ENCODE measurements at regions not wholly inside any gene's neighbourhood (a gene's known extent, or its start where the extent isn't known, plus 50 kb on each side); places are given as distances from the start of the nearest gene placed in this dataset.

DNA sequence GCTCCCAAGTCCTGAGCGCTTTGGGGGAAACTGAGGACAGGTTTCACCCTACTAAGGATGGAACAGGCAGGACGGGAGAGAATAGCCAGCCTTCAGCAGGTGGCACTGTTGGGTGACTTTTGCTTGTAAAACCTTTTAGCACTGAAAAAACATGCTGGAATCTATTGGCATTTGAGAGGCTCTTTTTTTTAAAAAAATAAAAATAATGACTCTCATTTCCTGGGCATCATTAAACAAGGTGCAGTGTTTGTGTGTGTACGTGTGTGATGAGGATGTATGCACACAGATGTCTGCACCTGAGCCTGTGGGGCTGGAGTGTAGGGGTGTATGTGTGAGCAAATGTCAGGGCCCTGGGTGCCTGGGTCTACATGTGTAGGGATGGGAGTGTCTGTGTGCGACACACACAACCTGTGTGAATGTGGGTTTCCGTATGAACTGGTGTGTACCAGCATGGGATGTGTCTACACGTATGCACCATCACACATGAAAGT, 177.9 kb downstream of the RPS24 start:
- peaks cover 0 to 25% (median 9%) of the 10 kb centered on the region in 5 donors for H3K4me1 ChIP-seq (ENCODE audit: control insufficient read depth in 5 of 5, insufficient read depth in 5 of 5, low read length in 5 of 5)
- DNase-seq: peak; percentile 62 to 77 (median 73)
- H3K4me3 ChIP-seq: no peak overlapping the region
- H3K27ac ChIP-seq (ENCODE audit: low read depth in 1 of 2, low read length in 1 of 2): no peak overlapping the region
- no peaks in the 10 kb centered on the region for H3K27me3 ChIP-seq (ENCODE audit: control insufficient read depth in 3 of 3, insufficient read depth in 3 of 3, low read length in 2 of 3)
- 66 to 67% methylated on average over 6 of the region's 6 CpGs for WGBS, 2 donors
- no peaks in the 10 kb centered on the region for H3K9me3 ChIP-seq (ENCODE audit: control insufficient read depth in 4 of 4, insufficient read depth in 3 of 4, low read length in 3 of 4)
- TF ChIP-seq, protein P1, sequence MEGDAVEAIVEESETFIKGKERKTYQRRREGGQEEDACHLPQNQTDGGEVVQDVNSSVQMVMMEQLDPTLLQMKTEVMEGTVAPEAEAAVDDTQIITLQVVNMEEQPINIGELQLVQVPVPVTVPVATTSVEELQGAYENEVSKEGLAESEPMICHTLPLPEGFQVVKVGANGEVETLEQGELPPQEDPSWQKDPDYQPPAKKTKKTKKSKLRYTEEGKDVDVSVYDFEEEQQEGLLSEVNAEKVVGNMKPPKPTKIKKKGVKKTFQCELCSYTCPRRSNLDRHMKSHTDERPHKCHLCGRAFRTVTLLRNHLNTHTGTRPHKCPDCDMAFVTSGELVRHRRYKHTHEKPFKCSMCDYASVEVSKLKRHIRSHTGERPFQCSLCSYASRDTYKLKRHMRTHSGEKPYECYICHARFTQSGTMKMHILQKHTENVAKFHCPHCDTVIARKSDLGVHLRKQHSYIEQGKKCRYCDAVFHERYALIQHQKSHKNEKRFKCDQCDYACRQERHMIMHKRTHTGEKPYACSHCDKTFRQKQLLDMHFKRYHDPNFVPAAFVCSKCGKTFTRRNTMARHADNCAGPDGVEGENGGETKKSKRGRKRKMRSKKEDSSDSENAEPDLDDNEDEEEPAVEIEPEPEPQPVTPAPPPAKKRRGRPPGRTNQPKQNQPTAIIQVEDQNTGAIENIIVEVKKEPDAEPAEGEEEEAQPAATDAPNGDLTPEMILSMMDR (IDR thresholded peaks at IDR 0.05; ENCODE audit: control extremely low read depth, extremely low read depth): no peak
- peak overlapping the region in 1 of 2 donors; percentile 26 for H3K9ac ChIP-seq (ENCODE audit: insufficient read depth in 1 of 2, low read length in 2 of 2)
- no peak for ATAC-seq (ENCODE audit: insufficient read depth, low FRiP score)
- H3K36me3 ChIP-seq (ENCODE audit: control insufficient read depth in 4 of 4, insufficient read depth in 4 of 4, low read length in 4 of 4): no peaks in the 10 kb centered on the region

DNA sequence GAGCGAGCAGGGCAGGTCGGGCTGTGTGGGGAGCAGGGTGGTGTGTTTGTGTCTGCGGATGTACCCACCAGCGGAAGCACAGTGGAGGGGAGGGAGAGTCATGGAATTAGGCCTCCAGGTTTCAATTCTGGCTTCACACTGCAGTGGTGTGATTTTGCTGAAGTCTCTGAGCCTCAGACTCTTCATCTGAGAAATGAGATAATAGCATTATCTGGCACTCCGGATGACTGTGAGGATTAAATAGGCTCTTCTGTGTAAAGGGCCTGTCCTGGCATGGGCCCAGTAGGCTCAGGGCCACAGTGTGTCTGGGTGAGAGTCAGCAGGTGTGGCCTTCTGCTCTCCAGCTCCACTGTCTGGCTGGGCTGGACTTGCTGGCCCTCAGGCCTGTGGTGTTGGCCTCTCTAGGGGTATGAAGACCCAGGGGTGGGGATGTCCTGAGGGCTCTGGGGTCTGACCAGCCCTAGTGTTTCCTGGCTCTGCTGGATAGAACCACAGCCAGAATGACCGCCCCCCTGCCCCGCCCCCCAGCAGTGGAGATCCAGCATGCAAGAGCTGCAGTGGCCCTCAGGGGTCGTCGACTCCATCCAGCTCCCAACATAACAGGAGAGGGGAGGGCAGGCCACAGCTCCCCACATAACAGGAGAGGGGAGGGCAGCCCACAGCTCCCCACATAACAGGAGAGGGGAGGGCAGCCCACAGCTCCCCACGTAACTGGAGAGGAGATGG, 178.6 kb downstream of the RPS24 start:
- TF ChIP-seq, protein P1 (IDR thresholded peaks at IDR 0.05; ENCODE audit: control extremely low read depth, extremely low read depth): no peak
- DNase-seq (peak in 1 of 3 donors; percentile 15), ATAC-seq (ENCODE audit: insufficient read depth, low FRiP score) (no peak)
- peak overlapping the region in 1 of 2 donors; percentile 52 for H3K27ac ChIP-seq (ENCODE audit: low read depth in 1 of 2, low read length in 1 of 2)
- no peaks in the 10 kb centered on the region for H3K36me3 ChIP-seq (ENCODE audit: control insufficient read depth in 4 of 4, insufficient read depth in 4 of 4, low read length in 4 of 4)
- H3K9ac ChIP-seq (ENCODE audit: insufficient read depth in 1 of 2, low read length in 2 of 2): peak overlapping the region in 1 of 2 donors; percentile 26
- H3K4me1 ChIP-seq (ENCODE audit: control insufficient read depth in 5 of 5, insufficient read depth in 5 of 5, low read length in 5 of 5): peaks cover 1 to 26% (median 7%) of the 10 kb centered on the region in 5 donors
- H3K4me3 ChIP-seq: no peak overlapping the region
- 82 to 90% methylated on average over 9 to 10 of the region's 10 CpGs for WGBS, 2 donors
- no peaks in the 10 kb centered on the region for H3K27me3 ChIP-seq (ENCODE audit: control insufficient read depth in 3 of 3, insufficient read depth in 3 of 3, low read length in 2 of 3)
- no peaks in the 10 kb centered on the region for H3K9me3 ChIP-seq (ENCODE audit: control insufficient read depth in 4 of 4, insufficient read depth in 3 of 4, low read length in 3 of 4)

DNA sequence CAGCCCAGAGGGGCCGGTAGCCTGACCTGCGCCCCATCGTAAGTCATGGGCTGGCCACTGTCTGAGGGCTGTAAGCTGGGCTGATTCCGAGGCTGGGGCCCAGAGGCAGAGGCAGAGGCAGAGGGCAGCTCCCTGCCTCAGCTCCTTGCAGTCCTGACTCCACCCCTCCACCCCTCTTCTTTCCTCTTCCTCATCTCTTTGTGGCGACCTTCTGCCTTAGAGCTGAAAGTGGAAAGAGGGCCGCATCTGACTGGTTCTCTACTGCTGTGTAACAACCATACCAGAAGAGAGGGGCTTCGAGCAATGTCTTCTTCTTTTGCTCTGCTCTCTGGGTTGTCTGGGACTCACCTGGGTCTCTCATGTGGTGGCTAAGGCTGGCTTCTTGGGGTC, 179.1 kb downstream of the RPS24 start:
- H3K27ac ChIP-seq (ENCODE audit: low read depth in 1 of 2, low read length in 1 of 2): no peak overlapping the region
- peaks cover 6 to 29% (median 6%) of the 10 kb centered on the region in 5 donors for H3K4me1 ChIP-seq (ENCODE audit: control insufficient read depth in 5 of 5, insufficient read depth in 5 of 5, low read length in 5 of 5)
- ATAC-seq (ENCODE audit: insufficient read depth, low FRiP score) (no peak), DNase-seq (no peak)
- H3K27me3 ChIP-seq (ENCODE audit: control insufficient read depth in 3 of 3, insufficient read depth in 3 of 3, low read length in 2 of 3): no peaks in the 10 kb centered on the region
- TF ChIP-seq, protein P1 (IDR thresholded peaks at IDR 0.05; ENCODE audit: control extremely low read depth, extremely low read depth): no peak
- no peaks in the 10 kb centered on the region for H3K36me3 ChIP-seq (ENCODE audit: control insufficient read depth in 4 of 4, insufficient read depth in 4 of 4, low read length in 4 of 4)
- no peak overlapping the region for H3K9ac ChIP-seq (ENCODE audit: insufficient read depth in 1 of 2, low read length in 2 of 2)
- no peak overlapping the region for H3K4me3 ChIP-seq
- H3K9me3 ChIP-seq (ENCODE audit: control insufficient read depth in 4 of 4, insufficient read depth in 3 of 4, low read length in 3 of 4): no peaks in the 10 kb centered on the region
- 80% methylated on average over 7 of the region's 7 CpGs for WGBS, 2 donors

Data from lung (tissue), 11 donors.